Sigmoid colon (tissue), 6 donors: ENCODE measurements at regions not wholly inside any gene's neighbourhood (a gene's known extent, or its start where the extent isn't known, plus 50 kb on each side); places are given as distances from the start of the nearest gene placed in this dataset.

Source experiments
- DNase-seq: peaks from one replicate; pipeline ENCODE4 v3.0.0-alpha.2; 2019
- H3K27ac ChIP-seq, 4 donors: fragments of 200-600 bp; sonication (generic); one replicate each; pipeline ENCODE4 v1.5.1; 2016 to 2019; ENCODE audit warnings: mild to moderate bottlenecking in 1 of 4
- H3K27me3 ChIP-seq, 3 donors: fragments of 200-600 bp; sonication (generic); one replicate each; pipeline ENCODE4 v1.5.1; 2019; ENCODE audit warnings: mild to moderate bottlenecking in 1 of 3
- H3K36me3 ChIP-seq, 4 donors: fragments of 200-600 bp; sonication (generic); one replicate each; pipeline ENCODE4 v1.5.1; 2016 to 2019
- H3K4me1 ChIP-seq, 4 donors: fragments of 200-600 bp; sonication (generic); one replicate each; pipeline ENCODE4 v1.5.1; 2017 to 2019
- H3K4me3 ChIP-seq, 4 donors: fragments of 200-600 bp; sonication (generic); one replicate each; pipeline ENCODE4 v1.5.1; 2017 to 2019; ENCODE audit warnings: mild to moderate bottlenecking in 2 of 4, moderate library complexity in 1 of 4
- H3K9me3 ChIP-seq, 4 donors: fragments of 200-600 bp in 3 of 4; sonication (generic) in 3 of 4; one replicate each; pipeline versions ENCODE4 v1.5.1 to v1.6.1; 2013 to 2019
- CTCF ChIP-seq, 4 experiments: fragments of 450-650 bp in 3 of 4; fragments of 200-600 bp in 1 of 4; IDR thresholded peaks; one replicate each; pipeline ENCODE4 v1.5.1; 2016 to 2019; ENCODE audit warnings: antibody characterized with exemption in 4 of 4, mild to moderate bottlenecking in 3 of 4, moderate library complexity in 2 of 4
- EP300 ChIP-seq, 4 donors: sonication (generic); formaldehyde crosslinking; IDR thresholded peaks; one replicate each; pipeline ENCODE4 v1.6.1; 2017; ENCODE audit warnings: antibody characterized with exemption in 4 of 4
- POLR2A ChIP-seq, 2 donors: fragments of 450-650 bp; IDR thresholded peaks; one replicate each; pipeline ENCODE4 v1.6.1; 2016; ENCODE audit warnings: antibody characterized with exemption in 2 of 2, mild to moderate bottlenecking in 2 of 2, moderate library complexity in 2 of 2
- POLR2AphosphoS5 ChIP-seq, 4 donors: sonication (generic); formaldehyde crosslinking; IDR thresholded peaks; one replicate each; pipeline ENCODE4 v1.6.1; 2017; ENCODE audit warnings: antibody characterized with exemption in 4 of 4
- WGBS, 2 donors: extraction: QIAGEN DNeasy Blood & Tissue Kit; methylation state at CpG; one replicate each; pipeline ENCODE4 v1.1.7; 2013; 5-methylcytosine and 5-hydroxymethylcytosine counted together
- intact Hi-C: fragments of 100-400 bp; cut with DNase I; formaldehyde crosslinking; loops from one replicate; pipeline ENCODE4 v1.15.1; 2023
- donor health status: healthy with polysubstance abuse.
- donor health status: healthy.

DNA sequence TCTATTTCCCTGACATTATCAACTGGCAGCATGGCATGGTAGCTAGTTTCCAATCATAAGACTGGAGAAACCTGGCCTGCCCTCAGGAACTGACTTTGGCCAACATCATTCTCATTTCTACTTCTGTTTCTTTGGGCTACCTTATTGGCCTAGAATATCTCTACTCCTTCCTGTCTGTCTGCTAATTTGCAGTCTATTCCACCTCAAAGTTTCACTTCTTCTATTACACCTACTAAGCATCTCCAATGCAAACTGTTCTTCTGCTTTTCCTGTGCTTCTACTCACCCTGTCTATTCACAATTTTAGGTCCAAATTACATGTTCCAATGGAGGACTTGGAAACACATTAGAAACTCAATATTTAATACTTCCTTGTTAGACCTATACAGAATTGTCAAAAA lies 65.6 kb downstream of the ZNF503 start:
- H3K9me3 ChIP-seq, result no peaks in the 10 kb centered on the region
- H3K4me1 ChIP-seq, result no peaks in the 10 kb centered on the region
- no peak for TF ChIP-seq CTCF (IDR thresholded peaks at IDR 0.05)
- TF ChIP-seq POLR2A (IDR thresholded peaks at IDR 0.05), result no peak
- TF ChIP-seq POLR2AphosphoS5 (IDR thresholded peaks at IDR 0.05), result no peak
- TF ChIP-seq EP300 (IDR thresholded peaks at IDR 0.05), result no peak
- H3K27ac ChIP-seq, result no peak overlapping the region
- no peak overlapping the region for H3K4me3 ChIP-seq
- intact Hi-C loops, result no loop called here
- DNase-seq, result no peak
- no peaks in the 10 kb centered on the region for H3K36me3 ChIP-seq
- H3K27me3 ChIP-seq, result no peaks in the 10 kb centered on the region

DNA sequence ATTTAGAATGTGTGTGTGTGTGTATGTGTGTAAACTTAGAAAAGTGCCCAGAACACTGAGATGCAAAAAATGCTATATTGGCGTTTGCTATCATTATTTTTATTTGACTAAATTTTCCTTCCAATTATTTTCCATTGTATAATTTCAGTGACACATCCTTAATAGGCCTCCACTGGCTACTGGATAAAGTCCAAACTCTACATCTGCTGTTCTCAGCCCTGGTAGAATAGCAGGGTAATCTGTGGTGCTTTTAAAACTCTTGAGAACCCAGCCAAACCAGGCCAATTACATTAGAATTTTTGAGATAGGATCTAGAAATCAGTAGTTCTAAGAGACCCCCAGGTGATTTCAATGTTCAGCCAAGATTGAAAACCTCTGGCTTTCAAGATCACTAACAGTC lies 66.4 kb downstream of the ZNF503 start:
- 63 to 69% methylated on average over 1 of the region's 1 CpG for WGBS, 2 donors
- H3K4me1 ChIP-seq, result no peaks in the 10 kb centered on the region
- TF ChIP-seq POLR2AphosphoS5 (IDR thresholded peaks at IDR 0.05) (no peak), CTCF (IDR thresholded peaks at IDR 0.05) (no peak), POLR2A (IDR thresholded peaks at IDR 0.05) (no peak), EP300 (IDR thresholded peaks at IDR 0.05) (no peak)
- no peak overlapping the region for H3K4me3 ChIP-seq
- H3K9me3 ChIP-seq, result peaks cover 0 to under 1% (median 0%) of the 10 kb centered on the region in 4 donors
- H3K27ac ChIP-seq, result no peak overlapping the region
- no peaks in the 10 kb centered on the region for H3K36me3 ChIP-seq
- H3K27me3 ChIP-seq, result no peaks in the 10 kb centered on the region
- no peak for DNase-seq
- intact Hi-C loops, result no loop called here

GRCh38 chr10:75334720-75335119 lies 66.8 kb downstream of the ZNF503 start:
- H3K27ac ChIP-seq, result no peak overlapping the region
- DNase-seq, result no peak
- WGBS, 2 donors, result 22 to 71% methylated on average over 1 of the region's 1 CpG
- TF ChIP-seq POLR2AphosphoS5 (IDR thresholded peaks at IDR 0.05) (no peak), POLR2A (IDR thresholded peaks at IDR 0.05) (no peak), EP300 (IDR thresholded peaks at IDR 0.05) (no peak), CTCF (IDR thresholded peaks at IDR 0.05) (no peak)
- intact Hi-C loops, result no loop called here
- H3K4me1 ChIP-seq, result no peaks in the 10 kb centered on the region
- H3K9me3 ChIP-seq, result peaks cover 0 to 2% (median 0%) of the 10 kb centered on the region in 4 donors
- H3K4me3 ChIP-seq, result no peak overlapping the region
- H3K27me3 ChIP-seq, result no peaks in the 10 kb centered on the region
- no peaks in the 10 kb centered on the region for H3K36me3 ChIP-seq

DNA sequence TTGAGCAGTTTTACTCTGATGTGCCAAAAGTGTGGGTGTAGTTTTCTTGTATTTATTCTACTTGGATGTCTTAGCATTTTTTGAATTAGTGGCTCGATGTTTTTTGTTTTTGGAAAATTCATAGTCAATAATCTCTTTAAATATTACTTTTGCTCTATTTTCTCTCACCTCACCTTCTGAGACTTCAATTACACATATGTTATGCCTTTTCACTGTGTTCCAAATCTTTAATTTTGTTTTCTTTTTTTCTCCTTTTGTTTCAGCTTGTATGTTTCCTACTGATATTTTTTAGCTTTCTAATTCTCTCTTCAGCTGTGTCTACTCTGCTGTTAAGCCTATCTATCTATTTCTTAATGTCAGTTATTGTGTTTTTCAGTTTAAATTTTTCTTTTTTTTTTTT lies 69.5 kb downstream of the ZNF503 start:
- Histone ChIP-seq H3K4me1 (no peaks in the 10 kb centered on the region), H3K4me3 (no peak overlapping the region), H3K36me3 (no peaks in the 10 kb centered on the region), H3K9me3 (peaks cover 0 to 2% (median 0%) of the 10 kb centered on the region in 4 donors), H3K27me3 (no peaks in the 10 kb centered on the region), H3K27ac (no peak overlapping the region)
- DNase-seq, result no peak
- intact Hi-C loops, result no loop called here
- TF ChIP-seq CTCF (IDR thresholded peaks at IDR 0.05) (no peak), POLR2AphosphoS5 (IDR thresholded peaks at IDR 0.05) (no peak), POLR2A (IDR thresholded peaks at IDR 0.05) (no peak), EP300 (IDR thresholded peaks at IDR 0.05) (no peak)
- 89 to 98% methylated on average over 1 of the region's 1 CpG for WGBS, 2 donors

DNA sequence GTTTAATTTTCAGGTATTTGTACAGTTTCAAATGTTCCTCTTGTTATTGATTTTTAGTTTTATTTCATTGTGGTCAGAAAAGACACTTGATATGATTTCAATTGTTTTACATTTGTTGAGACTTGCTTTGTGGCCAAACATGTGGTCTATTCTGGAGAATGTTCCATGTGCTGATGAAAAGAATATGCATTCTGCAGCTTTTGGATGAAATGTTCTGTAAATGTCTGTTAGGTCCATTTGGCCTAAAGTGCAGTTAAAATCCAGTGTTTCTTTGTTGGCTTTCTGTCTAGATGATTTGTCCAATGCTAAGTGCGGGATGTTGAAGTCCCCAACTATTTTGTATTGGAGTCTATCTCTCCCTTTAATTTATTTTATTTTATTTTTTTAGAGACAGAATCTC lies 70.5 kb downstream of the ZNF503 start:
- Histone ChIP-seq H3K36me3 (no peaks in the 10 kb centered on the region), H3K9me3 (peaks cover 0 to 2% (median 0%) of the 10 kb centered on the region in 4 donors), H3K4me3 (no peak overlapping the region), H3K4me1 (no peaks in the 10 kb centered on the region), H3K27ac (no peak overlapping the region), H3K27me3 (no peaks in the 10 kb centered on the region)
- DNase-seq, result no peak
- intact Hi-C loops, result no loop called here
- TF ChIP-seq EP300 (IDR thresholded peaks at IDR 0.05) (no peak), POLR2AphosphoS5 (IDR thresholded peaks at IDR 0.05) (no peak), POLR2A (IDR thresholded peaks at IDR 0.05) (no peak), CTCF (IDR thresholded peaks at IDR 0.05) (no peak)
- WGBS, 2 donors, result 95 to 97% methylated on average over 1 of the region's 1 CpG
